ENCODE measurements at regions not wholly inside any gene's neighbourhood (a gene's known extent, or its start where the extent isn't known, plus 50 kb on each side); places are given as distances from the start of the nearest gene placed in this dataset.

DNA sequence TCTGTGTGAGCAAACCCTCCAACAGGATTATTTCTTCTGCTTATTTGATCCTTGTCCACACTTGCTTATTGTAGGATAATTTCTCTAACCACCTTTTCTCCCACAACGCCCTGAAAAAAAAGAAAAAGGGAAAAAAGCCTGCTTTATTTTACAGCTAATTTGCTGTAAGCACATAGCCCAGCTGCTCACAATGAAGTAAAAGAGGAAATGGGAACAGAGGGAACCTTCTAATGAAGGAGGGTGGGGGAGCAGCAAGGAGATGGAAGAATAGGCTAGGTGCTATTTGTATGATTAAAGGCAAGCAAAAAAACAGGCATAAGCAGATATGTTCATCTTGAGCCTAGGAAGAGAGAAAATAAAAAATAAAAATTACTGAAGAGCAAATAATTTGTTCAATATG lies 331.6 kb downstream of the TXNL1 start:
- Histone ChIP-seq H3K18ac (ENCODE audit: low read depth, low read length) (no peak overlapping the region), H2BK20ac (ENCODE audit: low read depth, low read length) (no peak overlapping the region), H3K79me1 (ENCODE audit: low read depth in 1 of 2, low read length in 2 of 2) (no peaks in the 10 kb centered on the region), H3K4ac (ENCODE audit: low read depth, low read length) (no peak overlapping the region), H3K4me3 (ENCODE audit: insufficient read depth, low read depth, low read length) (no peak overlapping the region), H4K5ac (ENCODE audit: low read depth, low read length) (no peak overlapping the region), H2BK5ac (ENCODE audit: low read depth, low read length, poor library complexity, severe bottlenecking) (no peak overlapping the region), H2AK5ac (ENCODE audit: low read depth, low read length) (no peak overlapping the region), H3K4me2 (ENCODE audit: low read depth, low read length) (no peak overlapping the region), H3K9me1 (ENCODE audit: insufficient read depth, low read length) (no peaks in the 10 kb centered on the region), H2BK15ac (ENCODE audit: low read depth, low read length) (no peak overlapping the region), H4K20me1 (ENCODE audit: insufficient read depth, low read length) (no peaks in the 10 kb centered on the region), H3K4me1 (ENCODE audit: control insufficient read depth, insufficient read depth, low read length) (no peaks in the 10 kb centered on the region; the same call in 1 of the 2 replicates), H2AK9ac (replicated peaks; ENCODE audit: low read depth, low read length, poor library complexity) (no peak overlapping the region), H3K36me3 (ENCODE audit: control insufficient read depth, insufficient read depth, low read length) (no peaks in the 10 kb centered on the region), H3K27me3 (ENCODE audit: control insufficient read depth, insufficient read depth, low read length) (no peaks in the 10 kb centered on the region), H2AFZ (replicated peaks; ENCODE audit: low read length, poor library complexity) (no peak overlapping the region), H2BK120ac (ENCODE audit: low read depth, low read length) (no peak overlapping the region), H3K27ac (ENCODE audit: insufficient read depth, low read length) (no peak overlapping the region), H3K23ac (ENCODE audit: low read depth, low read length) (no peak overlapping the region), H4K91ac (ENCODE audit: insufficient read depth, low read depth, low read length) (no peak overlapping the region), H4K8ac (ENCODE audit: low read depth in 2 of 2, low read length in 2 of 2) (no peak overlapping the region), H3K14ac (replicated peaks; ENCODE audit: low read depth, low read length) (no peak overlapping the region), H3K9me3 (ENCODE audit: control insufficient read depth, insufficient read depth, low read length) (no peaks in the 10 kb centered on the region), H3K9ac (ENCODE audit: low read depth, low read length) (no peak overlapping the region), H3K56ac (ENCODE audit: extremely low read depth, insufficient read depth, low read length) (no peak overlapping the region)
- intact Hi-C loops (cut with micrococcal nuclease), result no loop called here
- TF ChIP-seq USF2 (IDR thresholded peaks at IDR 0.05; ENCODE audit: low read depth, low read length) (no peak), BHLHE40 (IDR thresholded peaks at IDR 0.05; ENCODE audit: low read depth, low read length) (no peak), RAD21 (IDR thresholded peaks at IDR 0.05; ENCODE audit: low read length) (no peak)
- TF ChIP-seq, protein P1, sequence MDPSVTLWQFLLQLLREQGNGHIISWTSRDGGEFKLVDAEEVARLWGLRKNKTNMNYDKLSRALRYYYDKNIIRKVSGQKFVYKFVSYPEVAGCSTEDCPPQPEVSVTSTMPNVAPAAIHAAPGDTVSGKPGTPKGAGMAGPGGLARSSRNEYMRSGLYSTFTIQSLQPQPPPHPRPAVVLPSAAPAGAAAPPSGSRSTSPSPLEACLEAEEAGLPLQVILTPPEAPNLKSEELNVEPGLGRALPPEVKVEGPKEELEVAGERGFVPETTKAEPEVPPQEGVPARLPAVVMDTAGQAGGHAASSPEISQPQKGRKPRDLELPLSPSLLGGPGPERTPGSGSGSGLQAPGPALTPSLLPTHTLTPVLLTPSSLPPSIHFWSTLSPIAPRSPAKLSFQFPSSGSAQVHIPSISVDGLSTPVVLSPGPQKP (IDR thresholded peaks at IDR 0.05; ENCODE audit: borderline replicate concordance, low read depth, low read length), result no peak
- POLR2A ChIA-PET (ENCODE audit: unreplicated experiment), result no interaction called here
- no CpG with 5 or more reads among the region's 1 CpG for WGBS, 2 experiments (ENCODE audit: extremely low coverage in 2 of 2, insufficient read length in 1 of 2)
- dilution Hi-C loops (cut with HindIII; ENCODE audit: low sequenced_read_pairs, unreplicated experiment), result no loop called here
- ATAC-seq (ENCODE audit: low read depth) (no peak), DNase-seq (no peak)
- in situ Hi-C loops (cut with MboI; ENCODE audit: low sequenced_read_pairs), result no loop called here
- CTCF ChIA-PET, result no interaction called here
- BruUV-seq (replicated peaks), result no TSS peak

Measured in IMR-90 (cell line).